ENCODE measurements at regions not wholly inside any gene's neighbourhood (a gene's known extent, or its start where the extent isn't known, plus 50 kb on each side); places are given as distances from the start of the nearest gene placed in this dataset.
"Not testable (repeated sequence)": the region's sequence is repeated elsewhere in the genome, so short reads cannot be mapped to it uniquely, and the experiment has no call there.

GRCh38 chr21:17676930-17677329, 64.2 kb upstream of the BTG3 start:
- DNase-seq: not testable (repeated sequence)

GRCh38 chr21:17674106-17674505, 61.4 kb upstream of the BTG3 start:
- no peak for DNase-seq

- DNase-seq: no peak
Observed at GRCh38 chr21:17673261-17674020, 60.7 kb upstream of the BTG3 start.

GRCh38 chr21:17671733-17672132, 59.0 kb upstream of the BTG3 start:
- no peak for DNase-seq

GRCh38 chr21:17668479-17669140, 55.9 kb upstream of the BTG3 start:
- DNase-seq: no peak

- no peak for DNase-seq
Observed at GRCh38 chr21:17667256-17667655, 54.6 kb upstream of the BTG3 start.

Measured in suppressor macrophage treated with lipopolysaccharide for 4 hours (primary cell).